Lung (tissue), 11 donors: ENCODE measurements at regions not wholly inside any gene's neighbourhood (a gene's known extent, or its start where the extent isn't known, plus 50 kb on each side); places are given as distances from the start of the nearest gene placed in this dataset.

Experiments used
- ATAC-seq: fragments of 200-7000 bp; cut with Tn5 transposase; one replicate; pipeline ENCODE4 v1.9.1; 2020; ENCODE audit warnings: moderate number of reproducible peaks; ENCODE audit not compliant: insufficient read depth, low FRiP score
- DNase-seq, 3 donors: peaks; one replicate each; pipeline ENCODE4 v3.0.0-alpha.2; 2013 to 2017
- H3K27ac ChIP-seq, 2 donors: one replicate each; pipeline ENCODE4 v1.5.1; 2013; ENCODE audit warnings: mild to moderate bottlenecking in 2 of 2, moderate library complexity in 2 of 2, control low read depth in 1 of 2, inconsistent platforms in 1 of 2, low read depth in 1 of 2, low read length in 1 of 2
- H3K27me3 ChIP-seq, 3 donors: one replicate each; pipeline ENCODE4 v1.5.1; 2013; ENCODE audit warnings: low read length in 2 of 3; ENCODE audit not compliant: control insufficient read depth in 3 of 3, insufficient read depth in 3 of 3
- H3K36me3 ChIP-seq, 4 donors: one replicate each; pipeline ENCODE4 v1.5.1; 2013; ENCODE audit warnings: low read length in 4 of 4, mild to moderate bottlenecking in 1 of 4, moderate library complexity in 1 of 4; ENCODE audit not compliant: control insufficient read depth in 4 of 4, insufficient read depth in 4 of 4
- H3K4me1 ChIP-seq, 5 donors: one replicate each; pipeline ENCODE4 v1.5.1; 2013; ENCODE audit warnings: low read length in 5 of 5, mild to moderate bottlenecking in 2 of 5, moderate library complexity in 1 of 5; ENCODE audit not compliant: control insufficient read depth in 5 of 5, insufficient read depth in 5 of 5
- H3K4me3 ChIP-seq: one replicate; pipeline ENCODE4 v1.5.1; 2013; ENCODE audit warnings: mild to moderate bottlenecking, control low read depth, moderate library complexity
- H3K9ac ChIP-seq, 2 donors: one replicate each; pipeline ENCODE4 v1.5.1; 2013; ENCODE audit warnings: low read length in 2 of 2, control low read depth in 1 of 2; ENCODE audit not compliant: insufficient read depth in 1 of 2
- H3K9me3 ChIP-seq, 4 donors: one replicate each; pipeline ENCODE4 v1.5.1; 2013; ENCODE audit warnings: low read length in 3 of 4, mild to moderate bottlenecking in 1 of 4, moderate library complexity in 1 of 4; ENCODE audit not compliant: control insufficient read depth in 4 of 4, insufficient read depth in 3 of 4
- WGBS, 2 donors: extraction: QIAGEN DNeasy Blood & Tissue Kit; methylation state at CpG; one replicate each; pipeline ENCODE4 v1.1.7; 2013; 5-methylcytosine and 5-hydroxymethylcytosine counted together
- TF ChIP-seq, protein P1 (sequence below): IDR thresholded peaks from 2 replicates; pipeline ENCODE4 v1.5.1; 2012; ENCODE audit warnings: mild to moderate bottlenecking; ENCODE audit errors: control extremely low read depth, extremely low read depth
- donor health status: control.
- donor health status: control.
- donor health status: Bipolar disorder and iron deficiency.
- donor health status: healthy.
- donor health status: DM: yes; HTN: yes; CAD: no.

DNA sequence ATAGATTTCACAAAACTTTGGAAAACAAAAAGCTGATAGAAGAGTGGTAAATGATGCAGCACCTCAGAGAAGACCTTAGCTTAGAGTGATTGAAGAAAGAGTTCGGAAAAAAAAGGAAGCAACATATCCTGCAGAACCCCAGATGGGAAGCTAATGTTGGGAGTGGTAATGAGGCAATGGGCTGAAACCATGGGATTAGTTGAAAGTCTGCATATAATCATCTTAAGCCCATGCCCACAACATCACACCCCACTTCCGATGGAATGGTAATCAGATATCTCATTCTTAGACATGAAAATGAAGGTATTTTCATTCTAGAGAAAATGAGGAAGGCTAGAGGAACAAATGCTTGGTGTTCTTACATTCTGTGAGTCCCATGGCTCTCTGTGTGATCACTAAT is 146.3 kb upstream of the ADAMTS3 start:
- TF ChIP-seq, protein P1, sequence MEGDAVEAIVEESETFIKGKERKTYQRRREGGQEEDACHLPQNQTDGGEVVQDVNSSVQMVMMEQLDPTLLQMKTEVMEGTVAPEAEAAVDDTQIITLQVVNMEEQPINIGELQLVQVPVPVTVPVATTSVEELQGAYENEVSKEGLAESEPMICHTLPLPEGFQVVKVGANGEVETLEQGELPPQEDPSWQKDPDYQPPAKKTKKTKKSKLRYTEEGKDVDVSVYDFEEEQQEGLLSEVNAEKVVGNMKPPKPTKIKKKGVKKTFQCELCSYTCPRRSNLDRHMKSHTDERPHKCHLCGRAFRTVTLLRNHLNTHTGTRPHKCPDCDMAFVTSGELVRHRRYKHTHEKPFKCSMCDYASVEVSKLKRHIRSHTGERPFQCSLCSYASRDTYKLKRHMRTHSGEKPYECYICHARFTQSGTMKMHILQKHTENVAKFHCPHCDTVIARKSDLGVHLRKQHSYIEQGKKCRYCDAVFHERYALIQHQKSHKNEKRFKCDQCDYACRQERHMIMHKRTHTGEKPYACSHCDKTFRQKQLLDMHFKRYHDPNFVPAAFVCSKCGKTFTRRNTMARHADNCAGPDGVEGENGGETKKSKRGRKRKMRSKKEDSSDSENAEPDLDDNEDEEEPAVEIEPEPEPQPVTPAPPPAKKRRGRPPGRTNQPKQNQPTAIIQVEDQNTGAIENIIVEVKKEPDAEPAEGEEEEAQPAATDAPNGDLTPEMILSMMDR = no peak
- no peak overlapping the region for H3K9ac ChIP-seq
- WGBS, 2 donors = 71 to 87% methylated on average over 2 of the region's 2 CpGs

DNA sequence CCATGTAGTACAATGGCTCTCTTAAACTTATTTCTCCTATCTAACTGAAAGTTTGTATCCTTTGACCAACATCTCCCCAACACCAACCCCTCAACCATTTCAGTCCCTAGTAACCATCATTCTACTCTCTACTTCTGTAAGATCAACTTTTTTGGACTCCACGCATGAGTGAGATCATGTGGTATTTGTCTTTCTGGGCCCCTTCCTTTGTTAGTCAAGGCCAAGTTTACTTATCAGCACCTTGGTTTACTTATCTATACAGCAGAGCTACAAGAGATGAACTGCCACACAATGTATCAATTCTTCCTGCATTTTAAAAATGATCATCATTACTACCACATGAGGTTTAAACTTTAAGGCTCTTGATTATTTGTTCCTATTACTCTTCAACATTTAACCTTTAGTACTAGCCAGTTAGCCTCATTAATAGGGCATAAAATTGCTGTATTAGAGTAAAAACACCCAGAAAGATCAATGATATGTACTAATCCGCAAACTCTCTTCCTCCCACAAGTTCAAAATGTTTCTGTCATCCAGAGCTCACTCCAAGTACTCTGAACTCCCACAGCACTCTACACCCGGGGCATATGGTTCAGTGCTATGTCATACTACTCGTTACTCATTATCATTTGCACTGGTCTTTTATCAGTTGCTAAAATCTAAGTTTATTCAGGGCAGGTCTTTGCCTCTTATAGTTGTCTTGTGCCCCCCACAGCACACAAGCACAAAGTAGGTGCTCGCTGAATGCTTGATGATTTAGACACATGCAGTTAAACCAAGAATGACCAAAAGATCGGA is 145.7 kb upstream of the ADAMTS3 start:
- Histone ChIP-seq H3K4me1 (no peaks in the 10 kb centered on the region), H3K36me3 (no peaks in the 10 kb centered on the region), H3K27ac (no peak overlapping the region), H3K9ac (no peak overlapping the region), H3K9me3 (no peaks in the 10 kb centered on the region), H3K27me3 (peaks cover 0 to 2% (median 0%) of the 10 kb centered on the region in 3 donors), H3K4me3 (no peak overlapping the region)
- ATAC-seq (no peak), DNase-seq (no peak)
- 83 to 88% methylated on average over 6 of the region's 6 CpGs for WGBS, 2 donors
- TF ChIP-seq, protein P1 = no peak

More for the DNA sequence above, 146.3 kb upstream of the ADAMTS3 start:
- ATAC-seq = no peak
- H3K27me3 ChIP-seq = peaks cover 0 to 2% (median 0%) of the 10 kb centered on the region in 3 donors
- H3K4me1 ChIP-seq = no peaks in the 10 kb centered on the region
- no peaks in the 10 kb centered on the region for H3K36me3 ChIP-seq
- no peak overlapping the region for H3K4me3 ChIP-seq
- DNase-seq = no peak
- H3K9me3 ChIP-seq = no peaks in the 10 kb centered on the region
- H3K27ac ChIP-seq = no peak overlapping the region

DNA sequence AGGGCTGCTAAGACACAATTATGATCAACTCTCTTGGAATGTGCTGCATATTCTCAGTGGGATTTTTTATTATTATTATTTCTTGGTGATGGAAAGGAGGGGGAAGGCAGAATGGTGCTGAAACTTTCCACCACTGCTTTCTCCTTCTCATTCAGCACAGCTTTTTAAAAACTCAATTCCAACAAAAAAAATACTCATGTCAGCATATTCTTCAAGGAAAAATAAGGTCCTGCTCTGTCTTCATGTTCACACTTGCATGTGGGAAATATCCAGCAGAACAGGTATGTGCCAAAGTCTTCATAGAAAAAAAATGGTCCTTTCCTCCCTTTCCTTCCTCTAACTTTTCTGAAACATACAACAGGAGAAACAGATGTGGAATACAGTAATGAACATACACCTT is 144.0 kb upstream of the ADAMTS3 start:
- no peak for ATAC-seq
- no peaks in the 10 kb centered on the region for H3K4me1 ChIP-seq
- H3K36me3 ChIP-seq = no peaks in the 10 kb centered on the region
- H3K9me3 ChIP-seq = no peaks in the 10 kb centered on the region
- H3K27ac ChIP-seq = no peak overlapping the region
- H3K27me3 ChIP-seq = peaks cover 0 to 2% (median 0%) of the 10 kb centered on the region in 3 donors
- no peak overlapping the region for H3K9ac ChIP-seq
- no peak overlapping the region for H3K4me3 ChIP-seq
- DNase-seq = no peak
- TF ChIP-seq, protein P1 = no peak
